UCSD-AML1 (cell line): ENCODE measurements at regions not wholly inside any gene's neighbourhood (a gene's known extent, or its start where the extent isn't known, plus 50 kb on each side); places are given as distances from the start of the nearest gene placed in this dataset.
"Not testable (repeated sequence)": the region's sequence is repeated elsewhere in the genome, so short reads cannot be mapped to it uniquely, and the experiment has no call there.

Experiments used
- DNase-seq: peaks from one replicate; lab custom pipeline; 2025; ENCODE audit not compliant: unreplicated experiment; lab: John Stamatoyannopoulos, UW

- DNase-seq, result no peak
Observed at GRCh38 chr13:97858161-97858560, 95.3 kb upstream of the IPO5 start.

- no peak for DNase-seq
Observed at GRCh38 chr13:97866346-97866745, 87.1 kb upstream of the IPO5 start.

- no peak for DNase-seq
Observed at GRCh38 chr13:97866751-97867150, 86.7 kb upstream of the IPO5 start.

- no peak for DNase-seq
Observed at GRCh38 chr13:97873398-97873797, 80.1 kb upstream of the IPO5 start.

GRCh38 chr13:97875218-97875617, 78.3 kb upstream of the IPO5 start:
- no peak for DNase-seq

- no peak for DNase-seq
Observed at GRCh38 chr13:97875911-97876310, 77.6 kb upstream of the IPO5 start.

GRCh38 chr13:97878431-97879375, 74.8 kb upstream of the IPO5 start:
- DNase-seq, result no peak

- DNase-seq, result no peak
Observed at GRCh38 chr13:97879646-97880310, 73.7 kb upstream of the IPO5 start.

GRCh38 chr13:97880311-97880675, 73.2 kb upstream of the IPO5 start:
- DNase-seq, result no peak

- no peak for DNase-seq
Observed at GRCh38 chr13:97881556-97881955, 71.9 kb upstream of the IPO5 start.

- DNase-seq, result no peak
Observed at GRCh38 chr13:97883396-97883795, 70.1 kb upstream of the IPO5 start.

GRCh38 chr13:97884707-97885468, 68.6 kb upstream of the IPO5 start:
- DNase-seq, result no peak

GRCh38 chr13:97885641-97886040, 67.8 kb upstream of the IPO5 start:
- no peak for DNase-seq

GRCh38 chr13:97889803-97890202, 63.7 kb upstream of the IPO5 start:
- no peak for DNase-seq

- DNase-seq, result no peak
Observed at GRCh38 chr13:97890573-97890972, 62.9 kb upstream of the IPO5 start.

- not testable (repeated sequence) for DNase-seq
Observed at GRCh38 chr13:97891964-97892363, 61.5 kb upstream of the IPO5 start.

- DNase-seq, result no peak
Observed at GRCh38 chr13:97892717-97893116, 60.8 kb upstream of the IPO5 start.

GRCh38 chr13:97895383-97895782, 58.1 kb upstream of the IPO5 start:
- no peak for DNase-seq

- no peak for DNase-seq
Observed at GRCh38 chr13:97896446-97896845, 57.0 kb upstream of the IPO5 start.

- no peak for DNase-seq
Observed at GRCh38 chr13:97901716-97902115, 51.8 kb upstream of the IPO5 start.
